ENCODE measurements at regions not wholly inside any gene's neighbourhood (a gene's known extent, or its start where the extent isn't known, plus 50 kb on each side); places are given as distances from the start of the nearest gene placed in this dataset.

DNA sequence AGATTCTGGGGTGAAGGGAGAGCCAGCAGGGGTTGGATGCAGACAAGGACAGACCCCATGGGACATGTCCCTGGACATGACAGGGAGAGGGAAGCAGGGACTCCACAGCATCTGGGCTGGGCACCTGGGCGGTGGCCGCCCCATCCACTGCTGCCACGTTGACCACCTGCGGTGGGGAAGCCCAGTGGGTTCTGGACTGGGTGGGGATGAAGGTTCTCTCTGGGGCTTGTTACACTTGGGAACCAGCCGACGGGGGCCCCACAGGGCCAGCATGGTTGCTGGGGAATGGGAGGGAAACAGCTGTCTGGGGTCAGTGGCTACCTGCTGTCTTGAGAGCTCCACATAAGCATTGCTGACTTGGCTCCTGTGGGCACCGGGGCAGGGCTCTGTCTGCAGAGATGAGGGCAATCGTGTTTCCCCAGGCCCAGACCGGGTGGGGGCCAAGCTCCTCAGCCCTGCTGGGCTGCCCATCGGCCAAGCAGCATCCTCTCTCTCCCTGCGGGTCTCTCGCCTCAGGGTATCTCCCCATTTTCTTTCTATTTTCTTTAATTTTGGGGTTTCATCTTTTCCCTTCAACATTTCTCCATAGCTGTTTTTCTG is 443.6 kb upstream of the PFKP start (continued):
- TF ChIP-seq, protein P1, sequence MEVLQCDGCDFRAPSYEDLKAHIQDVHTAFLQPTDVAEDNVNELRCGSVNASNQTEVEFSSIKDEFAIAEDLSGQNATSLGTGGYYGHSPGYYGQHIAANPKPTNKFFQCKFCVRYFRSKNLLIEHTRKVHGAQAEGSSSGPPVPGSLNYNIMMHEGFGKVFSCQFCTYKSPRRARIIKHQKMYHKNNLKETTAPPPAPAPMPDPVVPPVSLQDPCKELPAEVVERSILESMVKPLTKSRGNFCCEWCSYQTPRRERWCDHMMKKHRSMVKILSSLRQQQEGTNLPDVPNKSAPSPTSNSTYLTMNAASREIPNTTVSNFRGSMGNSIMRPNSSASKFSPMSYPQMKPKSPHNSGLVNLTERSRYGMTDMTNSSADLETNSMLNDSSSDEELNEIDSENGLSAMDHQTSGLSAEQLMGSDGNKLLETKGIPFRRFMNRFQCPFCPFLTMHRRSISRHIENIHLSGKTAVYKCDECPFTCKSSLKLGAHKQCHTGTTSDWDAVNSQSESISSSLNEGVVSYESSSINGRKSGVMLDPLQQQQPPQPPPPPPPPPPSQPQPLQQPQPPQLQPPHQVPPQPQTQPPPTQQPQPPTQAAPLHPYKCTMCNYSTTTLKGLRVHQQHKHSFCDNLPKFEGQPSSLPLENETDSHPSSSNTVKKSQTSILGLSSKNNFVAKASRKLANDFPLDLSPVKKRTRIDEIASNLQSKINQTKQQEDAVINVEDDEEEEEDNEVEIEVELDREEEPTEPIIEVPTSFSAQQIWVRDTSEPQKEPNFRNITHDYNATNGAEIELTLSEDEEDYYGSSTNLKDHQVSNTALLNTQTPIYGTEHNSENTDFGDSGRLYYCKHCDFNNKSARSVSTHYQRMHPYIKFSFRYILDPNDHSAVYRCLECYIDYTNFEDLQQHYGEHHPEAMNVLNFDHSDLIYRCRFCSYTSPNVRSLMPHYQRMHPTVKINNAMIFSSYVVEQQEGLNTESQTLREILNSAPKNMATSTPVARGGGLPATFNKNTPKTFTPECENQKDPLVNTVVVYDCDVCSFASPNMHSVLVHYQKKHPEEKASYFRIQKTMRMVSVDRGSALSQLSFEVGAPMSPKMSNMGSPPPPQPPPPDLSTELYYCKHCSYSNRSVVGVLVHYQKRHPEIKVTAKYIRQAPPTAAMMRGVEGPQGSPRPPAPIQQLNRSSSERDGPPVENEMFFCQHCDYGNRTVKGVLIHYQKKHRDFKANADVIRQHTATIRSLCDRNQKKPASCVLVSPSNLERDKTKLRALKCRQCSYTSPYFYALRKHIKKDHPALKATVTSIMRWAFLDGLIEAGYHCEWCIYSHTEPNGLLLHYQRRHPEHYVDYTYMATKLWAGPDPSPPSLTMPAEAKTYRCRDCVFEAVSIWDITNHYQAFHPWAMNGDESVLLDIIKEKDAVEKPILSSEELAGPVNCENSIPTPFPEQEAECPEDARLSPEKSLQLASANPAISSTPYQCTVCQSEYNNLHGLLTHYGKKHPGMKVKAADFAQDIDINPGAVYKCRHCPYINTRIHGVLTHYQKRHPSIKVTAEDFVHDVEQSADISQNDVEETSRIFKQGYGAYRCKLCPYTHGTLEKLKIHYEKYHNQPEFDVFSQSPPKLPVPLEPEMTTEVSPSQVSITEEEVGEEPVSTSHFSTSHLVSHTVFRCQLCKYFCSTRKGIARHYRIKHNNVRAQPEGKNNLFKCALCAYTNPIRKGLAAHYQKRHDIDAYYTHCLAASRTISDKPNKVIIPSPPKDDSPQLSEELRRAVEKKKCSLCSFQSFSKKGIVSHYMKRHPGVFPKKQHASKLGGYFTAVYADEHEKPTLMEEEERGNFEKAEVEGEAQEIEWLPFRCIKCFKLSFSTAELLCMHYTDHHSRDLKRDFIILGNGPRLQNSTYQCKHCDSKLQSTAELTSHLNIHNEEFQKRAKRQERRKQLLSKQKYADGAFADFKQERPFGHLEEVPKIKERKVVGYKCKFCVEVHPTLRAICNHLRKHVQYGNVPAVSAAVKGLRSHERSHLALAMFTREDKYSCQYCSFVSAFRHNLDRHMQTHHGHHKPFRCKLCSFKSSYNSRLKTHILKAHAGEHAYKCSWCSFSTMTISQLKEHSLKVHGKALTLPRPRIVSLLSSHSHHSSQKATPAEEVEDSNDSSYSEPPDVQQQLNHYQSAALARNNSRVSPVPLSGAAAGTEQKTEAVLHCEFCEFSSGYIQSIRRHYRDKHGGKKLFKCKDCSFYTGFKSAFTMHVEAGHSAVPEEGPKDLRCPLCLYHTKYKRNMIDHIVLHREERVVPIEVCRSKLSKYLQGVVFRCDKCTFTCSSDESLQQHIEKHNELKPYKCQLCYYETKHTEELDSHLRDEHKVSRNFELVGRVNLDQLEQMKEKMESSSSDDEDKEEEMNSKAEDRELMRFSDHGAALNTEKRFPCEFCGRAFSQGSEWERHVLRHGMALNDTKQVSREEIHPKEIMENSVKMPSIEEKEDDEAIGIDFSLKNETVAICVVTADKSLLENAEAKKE (CRISPR knock-in tag; IDR thresholded peaks at IDR 0.05), result no peak
- TF ChIP-seq, protein P2, sequence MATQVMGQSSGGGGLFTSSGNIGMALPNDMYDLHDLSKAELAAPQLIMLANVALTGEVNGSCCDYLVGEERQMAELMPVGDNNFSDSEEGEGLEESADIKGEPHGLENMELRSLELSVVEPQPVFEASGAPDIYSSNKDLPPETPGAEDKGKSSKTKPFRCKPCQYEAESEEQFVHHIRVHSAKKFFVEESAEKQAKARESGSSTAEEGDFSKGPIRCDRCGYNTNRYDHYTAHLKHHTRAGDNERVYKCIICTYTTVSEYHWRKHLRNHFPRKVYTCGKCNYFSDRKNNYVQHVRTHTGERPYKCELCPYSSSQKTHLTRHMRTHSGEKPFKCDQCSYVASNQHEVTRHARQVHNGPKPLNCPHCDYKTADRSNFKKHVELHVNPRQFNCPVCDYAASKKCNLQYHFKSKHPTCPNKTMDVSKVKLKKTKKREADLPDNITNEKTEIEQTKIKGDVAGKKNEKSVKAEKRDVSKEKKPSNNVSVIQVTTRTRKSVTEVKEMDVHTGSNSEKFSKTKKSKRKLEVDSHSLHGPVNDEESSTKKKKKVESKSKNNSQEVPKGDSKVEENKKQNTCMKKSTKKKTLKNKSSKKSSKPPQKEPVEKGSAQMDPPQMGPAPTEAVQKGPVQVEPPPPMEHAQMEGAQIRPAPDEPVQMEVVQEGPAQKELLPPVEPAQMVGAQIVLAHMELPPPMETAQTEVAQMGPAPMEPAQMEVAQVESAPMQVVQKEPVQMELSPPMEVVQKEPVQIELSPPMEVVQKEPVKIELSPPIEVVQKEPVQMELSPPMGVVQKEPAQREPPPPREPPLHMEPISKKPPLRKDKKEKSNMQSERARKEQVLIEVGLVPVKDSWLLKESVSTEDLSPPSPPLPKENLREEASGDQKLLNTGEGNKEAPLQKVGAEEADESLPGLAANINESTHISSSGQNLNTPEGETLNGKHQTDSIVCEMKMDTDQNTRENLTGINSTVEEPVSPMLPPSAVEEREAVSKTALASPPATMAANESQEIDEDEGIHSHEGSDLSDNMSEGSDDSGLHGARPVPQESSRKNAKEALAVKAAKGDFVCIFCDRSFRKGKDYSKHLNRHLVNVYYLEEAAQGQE (IDR thresholded peaks at IDR 0.05; ENCODE audit: unreplicated experiment), result no peak
- no peak for TF ChIP-seq CREB1 (CRISPR knock-in tag; IDR thresholded peaks at IDR 0.05; ENCODE audit: low read depth)

DNA sequence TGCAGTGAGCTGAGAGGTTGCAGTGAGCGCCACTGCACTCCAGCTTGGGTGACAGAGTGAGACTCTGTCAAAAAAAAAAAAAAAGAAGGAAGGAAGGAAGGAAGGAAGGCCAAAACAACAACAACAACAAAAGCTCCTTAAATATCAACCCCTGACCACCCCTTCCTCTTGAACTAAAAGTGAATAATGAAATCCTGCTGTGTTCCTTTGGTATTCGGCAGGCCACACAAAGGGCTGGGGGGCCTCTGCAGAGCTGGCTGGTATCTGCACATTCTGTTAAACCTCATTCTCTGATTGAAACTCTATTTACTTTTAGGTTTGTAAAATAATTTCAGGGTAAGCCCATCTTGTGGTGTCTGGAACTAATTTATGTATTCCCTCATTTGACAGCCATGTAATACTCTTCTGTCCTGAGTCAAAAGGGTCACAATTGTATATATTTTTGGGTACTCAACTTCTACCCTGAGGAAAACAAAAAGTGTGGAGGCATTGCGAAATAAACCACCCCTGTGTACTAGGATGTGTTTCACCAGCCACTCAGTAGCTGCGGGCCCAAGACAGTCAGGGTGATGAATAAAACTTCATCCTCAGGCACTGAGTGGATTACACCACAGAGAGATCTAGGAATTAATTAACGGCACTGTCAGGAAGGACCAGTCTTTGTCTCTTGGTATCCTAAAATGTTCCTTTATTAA is 446.4 kb upstream of the PFKP start:
- Histone ChIP-seq H3K79me2 (replicated peaks; ENCODE audit: insufficient read depth) (no peaks in the 10 kb centered on the region), H3K9me2 (ENCODE audit: insufficient read depth) (no peaks in the 10 kb centered on the region), H3K27me3 (ENCODE audit: insufficient read depth) (no peaks in the 10 kb centered on the region), H4K20me1 (replicated peaks; ENCODE audit: insufficient read depth) (no peaks in the 10 kb centered on the region), H3K4me2 (peak overlapping the region; percentile 39), H3K4me1 (ENCODE audit: insufficient read depth) (peaks cover 22% of the 10 kb centered on the region), H2AFZ (no peak overlapping the region), H3K36me3 (ENCODE audit: insufficient read depth) (no peaks in the 10 kb centered on the region), H3K27ac (ENCODE audit: low read depth) (peak overlapping the region; percentile 12; the same call in 1 of the 2 replicates), H3K4me3 (no peak overlapping the region), H3F3A (replicated peaks; ENCODE audit: low read depth) (no peaks in the 10 kb centered on the region)
- Mint-ChIP-seq H3K9me3 (no peaks in the 10 kb centered on the region; the same call in 2 of the 3 replicates), H3K36me3 (ENCODE audit: low read depth) (no peaks in the 10 kb centered on the region), H3K27ac (peak overlapping the region; percentile 2; the same call in 1 of the 2 replicates), H3K27me3 (ENCODE audit: insufficient read depth, low read depth, poor library complexity) (peaks cover 9% of the 10 kb centered on the region), H3K4me1 (peaks cover 29% of the 10 kb centered on the region), H3K4me3 (no peak overlapping the region)
- DNase-seq (ENCODE audit: low spot score) (peak; percentile 73), ATAC-seq (peak; percentile 74)
- TF ChIP-seq EZH2phosphoT487 (IDR thresholded peaks at IDR 0.05; ENCODE audit: unreplicated experiment) (no peak), CREB1 (CRISPR knock-in tag; IDR thresholded peaks at IDR 0.05; ENCODE audit: low read depth) (no peak), ZNF114 (CRISPR knock-in tag; IDR thresholded peaks at IDR 0.05) (no peak), EZH2 (IDR thresholded peaks at IDR 0.05; ENCODE audit: low read depth, unreplicated experiment) (no peak), POLR2AphosphoS5 (IDR thresholded peaks at IDR 0.05; ENCODE audit: low read depth) (no peak)
- TF ChIP-seq, protein P3, sequence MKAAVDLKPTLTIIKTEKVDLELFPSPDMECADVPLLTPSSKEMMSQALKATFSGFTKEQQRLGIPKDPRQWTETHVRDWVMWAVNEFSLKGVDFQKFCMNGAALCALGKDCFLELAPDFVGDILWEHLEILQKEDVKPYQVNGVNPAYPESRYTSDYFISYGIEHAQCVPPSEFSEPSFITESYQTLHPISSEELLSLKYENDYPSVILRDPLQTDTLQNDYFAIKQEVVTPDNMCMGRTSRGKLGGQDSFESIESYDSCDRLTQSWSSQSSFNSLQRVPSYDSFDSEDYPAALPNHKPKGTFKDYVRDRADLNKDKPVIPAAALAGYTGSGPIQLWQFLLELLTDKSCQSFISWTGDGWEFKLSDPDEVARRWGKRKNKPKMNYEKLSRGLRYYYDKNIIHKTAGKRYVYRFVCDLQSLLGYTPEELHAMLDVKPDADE (IDR thresholded peaks at IDR 0.05), result no peak
